22Rv1 (cell line): ENCODE measurements at regions not wholly inside any gene's neighbourhood (a gene's known extent, or its start where the extent isn't known, plus 50 kb on each side); places are given as distances from the start of the nearest gene placed in this dataset.

Experiments used
- CTCF ChIP-seq: fragments of 450-650 bp; IDR thresholded peaks from 2 replicates; pipeline ENCODE4 v1.5.1; 2017; ENCODE audit warnings: mild to moderate bottlenecking
- ZFX ChIP-seq: fragments of 450-650 bp; IDR thresholded peaks from 2 replicates; pipeline ENCODE4 v1.6.1; 2017; ENCODE audit warnings: antibody characterized with exemption, borderline replicate concordance

GRCh38 chr18:10011061-10011460 is 97.2 kb downstream of the VAPA start:
- TF ChIP-seq CTCF = no peak
- no peak for TF ChIP-seq ZFX
